Activated naive CD8-positive, alpha-beta T cell treated with anti-CD3 and anti-CD28 coated beads, Interleukin-2, amount 10 ng/mL, durations not matched to agents 7 days and 5 days (primary cell): ENCODE measurements at regions not wholly inside any gene's neighbourhood (a gene's known extent, or its start where the extent isn't known, plus 50 kb on each side); places are given as distances from the start of the nearest gene placed in this dataset.

ENCODE experiments used
- ATAC-seq: fragments of 150-1000 bp; cut with Tn5 transposase; one replicate; pipeline ENCODE4 v1.10.0; 2021; ENCODE audit warnings: low read depth, moderate library complexity
- POLR2A ChIA-PET: fragments of 350-600 bp; sonication (Branson Sonifier 250); formaldehyde crosslinking; loops from one replicate; lab custom pipeline; 2021; ENCODE audit warnings: antibody characterized with exemption; lab: Charles Lee
- DNase-seq: peaks from one replicate; pipeline ENCODE4 v3.0.0; 2021
- H3K27ac Mint-ChIP-seq: one replicate; pipeline ENCODE4 v1.8.0; 2022; ENCODE audit warnings: mild to moderate bottlenecking, mixed read lengths
- H3K27me3 Mint-ChIP-seq: one replicate; pipeline ENCODE4 v1.8.0; 2022; ENCODE audit warnings: mild to moderate bottlenecking, moderate library complexity, mixed read lengths
- H3K36me3 Mint-ChIP-seq: one replicate; pipeline ENCODE4 v1.8.0; 2021; ENCODE audit warnings: mild to moderate bottlenecking, mixed read lengths
- H3K4me1 Mint-ChIP-seq: one replicate; pipeline ENCODE4 v1.8.0; 2021; ENCODE audit warnings: mixed read lengths
- H3K4me3 Mint-ChIP-seq: one replicate; pipeline ENCODE4 v1.8.0; 2022; ENCODE audit warnings: mild to moderate bottlenecking, moderate library complexity, mixed read lengths
- H3K9me3 Mint-ChIP-seq: one replicate; pipeline ENCODE4 v1.8.0; 2021; ENCODE audit warnings: mixed read lengths

DNA sequence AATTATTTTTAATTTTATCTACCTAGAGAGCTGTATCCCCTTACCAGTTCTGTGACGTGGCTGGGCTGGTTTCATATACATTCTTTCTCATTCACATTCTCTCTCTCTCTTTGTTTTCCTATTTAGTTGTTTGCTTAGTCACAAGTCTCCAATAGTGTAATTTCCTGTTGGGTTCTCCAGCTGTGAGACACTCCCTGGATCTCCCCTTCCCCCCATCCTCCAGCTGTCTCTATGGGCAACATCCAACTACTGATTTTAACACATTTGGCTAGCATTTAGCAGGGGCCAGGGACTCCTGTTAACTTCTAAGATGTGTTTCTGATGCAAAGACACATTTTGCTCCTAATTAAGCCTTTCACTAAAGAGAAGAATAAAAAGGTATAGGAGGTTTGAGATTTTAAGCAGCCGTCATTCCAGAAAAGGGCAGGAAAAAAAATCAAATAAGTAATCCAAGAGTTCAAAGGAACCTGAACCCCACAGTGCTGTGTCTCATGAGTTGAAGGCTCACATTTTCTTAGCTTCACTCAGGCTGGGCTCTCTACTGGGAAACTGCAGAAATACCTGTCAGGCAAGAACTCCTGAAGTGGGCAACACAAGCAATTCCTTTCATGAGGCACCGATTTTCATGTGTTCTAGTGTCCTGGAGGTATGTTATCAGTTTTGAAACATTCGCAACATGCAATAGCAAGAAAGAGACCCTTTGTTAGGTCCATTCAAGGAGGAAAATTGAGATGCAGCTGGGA, 198.7 kb upstream of the C9orf72 start:
- POLR2A ChIA-PET, result no interaction called here
- Mint-ChIP-seq H3K27ac (no peak overlapping the region), H3K4me3 (no peak overlapping the region), H3K4me1 (peaks cover 4% of the 10 kb centered on the region), H3K9me3 (peaks cover 2% of the 10 kb centered on the region), H3K36me3 (no peaks in the 10 kb centered on the region), H3K27me3 (peaks cover 2% of the 10 kb centered on the region)
- ATAC-seq (no peak), DNase-seq (no peak)

DNA sequence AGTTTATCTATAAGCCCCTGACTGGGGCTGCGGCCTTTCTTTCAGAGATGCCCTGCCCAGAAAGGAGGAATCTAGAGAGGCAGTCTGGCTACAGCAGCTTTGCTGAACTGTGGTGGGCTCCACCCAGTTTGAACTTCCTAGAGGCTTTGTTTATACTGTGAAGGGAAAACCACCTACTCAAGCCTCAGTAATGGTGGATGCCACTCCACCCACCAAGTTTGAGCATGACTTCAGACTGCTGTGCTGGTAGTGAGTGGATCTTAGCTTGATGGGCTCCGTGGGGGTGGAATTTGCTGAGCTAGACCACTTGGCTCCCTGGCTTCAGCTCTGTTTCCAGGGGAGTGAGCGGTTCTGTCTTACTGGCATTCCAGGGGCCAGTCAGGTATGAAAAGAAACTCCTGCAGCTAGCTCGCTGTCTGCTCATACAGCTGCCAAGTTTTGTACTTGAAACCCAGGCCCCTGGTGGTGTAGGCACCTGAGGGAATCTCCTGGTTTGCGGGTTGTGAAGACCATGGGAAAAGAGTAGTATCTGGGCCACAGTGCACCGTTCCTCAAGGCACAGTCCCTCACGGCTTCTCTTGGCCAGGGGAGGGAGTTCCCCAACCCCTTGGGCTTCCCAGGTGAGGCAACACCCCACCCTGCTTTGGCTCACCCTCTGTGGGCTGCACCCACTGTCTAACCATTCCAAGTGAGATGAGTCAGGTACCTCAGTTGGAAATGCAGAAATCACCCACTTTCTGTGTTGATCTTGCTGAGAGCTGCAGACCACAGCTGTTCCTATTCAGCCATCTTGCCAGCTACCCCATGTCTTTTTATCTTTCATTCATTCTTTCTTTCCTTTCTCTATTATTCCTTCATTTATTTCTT, 211.8 kb upstream of the C9orf72 start:
- ATAC-seq (no peak), DNase-seq (no peak)
- H3K27ac Mint-ChIP-seq, result no peak overlapping the region
- H3K9me3 Mint-ChIP-seq, result peaks cover 12% of the 10 kb centered on the region
- peaks cover 5% of the 10 kb centered on the region for H3K4me1 Mint-ChIP-seq
- POLR2A ChIA-PET, result no interaction called here
- H3K27me3 Mint-ChIP-seq, result peaks cover 12% of the 10 kb centered on the region
- no peak overlapping the region for H3K4me3 Mint-ChIP-seq
- H3K36me3 Mint-ChIP-seq, result no peaks in the 10 kb centered on the region

DNA sequence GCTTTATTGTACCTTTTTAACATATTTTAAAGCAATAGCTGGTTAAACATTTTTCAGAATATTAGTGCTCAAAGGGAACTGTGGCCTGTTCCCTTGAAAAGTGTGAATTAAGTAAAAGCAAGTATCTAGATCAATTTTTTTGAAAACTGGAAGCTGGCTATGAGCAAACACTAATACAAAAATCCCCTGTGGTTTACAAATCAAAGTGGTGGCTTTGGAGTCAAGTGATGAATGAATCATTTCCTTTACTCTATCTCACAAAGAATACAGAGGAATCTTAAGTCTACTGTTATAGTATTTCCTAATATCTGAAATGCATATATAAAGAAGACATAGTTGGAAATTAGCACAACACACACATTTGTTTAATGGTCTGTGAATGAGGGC, 212.4 kb upstream of the C9orf72 start:
- ATAC-seq, result no peak
- peaks cover 10% of the 10 kb centered on the region for H3K27me3 Mint-ChIP-seq
- peaks cover 14% of the 10 kb centered on the region for H3K9me3 Mint-ChIP-seq
- H3K36me3 Mint-ChIP-seq, result no peaks in the 10 kb centered on the region
- H3K4me3 Mint-ChIP-seq, result no peak overlapping the region
- no peak overlapping the region for H3K27ac Mint-ChIP-seq
- POLR2A ChIA-PET, result no interaction called here
- no peak for DNase-seq
- H3K4me1 Mint-ChIP-seq, result peaks cover 5% of the 10 kb centered on the region

DNA sequence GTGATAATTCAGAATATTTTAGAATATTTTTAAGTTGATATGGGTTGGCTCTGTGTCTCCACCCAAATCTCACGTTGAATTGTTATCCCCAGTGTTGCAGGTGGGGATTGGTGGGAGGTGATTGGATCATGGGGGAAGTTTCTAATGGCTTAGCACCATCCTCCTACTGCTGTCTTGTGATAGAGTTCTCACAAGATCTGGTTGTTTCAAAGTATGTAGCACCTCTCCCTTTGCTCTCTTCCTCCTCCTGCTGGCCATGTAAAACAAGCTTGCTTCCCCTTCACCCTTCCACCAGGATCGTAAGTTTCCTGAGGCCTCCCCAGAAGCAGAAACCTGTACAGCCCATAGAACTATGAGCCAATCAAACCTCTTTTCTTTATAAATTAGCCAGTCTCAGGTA, 214.6 kb upstream of the C9orf72 start:
- Mint-ChIP-seq H3K4me1 (peaks cover 5% of the 10 kb centered on the region), H3K27me3 (peaks cover 7% of the 10 kb centered on the region), H3K27ac (no peak overlapping the region), H3K9me3 (peaks cover 9% of the 10 kb centered on the region), H3K4me3 (no peak overlapping the region), H3K36me3 (no peaks in the 10 kb centered on the region)
- POLR2A ChIA-PET, result no interaction called here
- no peak for DNase-seq
- ATAC-seq, result no peak

DNA sequence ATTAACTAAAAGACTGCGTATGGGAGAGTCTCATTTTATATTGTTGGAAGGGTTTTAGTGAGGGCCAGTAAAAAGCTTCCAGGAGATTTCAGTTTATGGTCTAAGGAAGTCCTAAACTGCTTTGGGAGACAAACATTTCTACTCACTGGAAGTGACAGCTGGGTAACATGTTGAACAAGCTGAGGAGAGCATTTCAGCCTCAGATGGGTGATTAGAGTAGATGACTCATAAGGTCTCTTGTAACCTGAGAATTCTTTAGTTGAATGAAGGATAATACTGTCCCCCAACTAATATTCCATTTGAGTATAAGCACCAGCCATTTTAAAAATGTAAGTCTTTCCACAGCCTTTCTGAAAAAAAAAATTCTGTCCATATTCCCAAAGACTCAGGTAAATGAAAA, 218.0 kb upstream of the C9orf72 start:
- Mint-ChIP-seq H3K4me1 (no peaks in the 10 kb centered on the region), H3K27ac (no peak overlapping the region), H3K27me3 (peaks cover 13% of the 10 kb centered on the region), H3K36me3 (no peaks in the 10 kb centered on the region), H3K4me3 (no peak overlapping the region), H3K9me3 (peaks cover 8% of the 10 kb centered on the region)
- DNase-seq (no peak), ATAC-seq (no peak)
- POLR2A ChIA-PET, result no interaction called here

DNA sequence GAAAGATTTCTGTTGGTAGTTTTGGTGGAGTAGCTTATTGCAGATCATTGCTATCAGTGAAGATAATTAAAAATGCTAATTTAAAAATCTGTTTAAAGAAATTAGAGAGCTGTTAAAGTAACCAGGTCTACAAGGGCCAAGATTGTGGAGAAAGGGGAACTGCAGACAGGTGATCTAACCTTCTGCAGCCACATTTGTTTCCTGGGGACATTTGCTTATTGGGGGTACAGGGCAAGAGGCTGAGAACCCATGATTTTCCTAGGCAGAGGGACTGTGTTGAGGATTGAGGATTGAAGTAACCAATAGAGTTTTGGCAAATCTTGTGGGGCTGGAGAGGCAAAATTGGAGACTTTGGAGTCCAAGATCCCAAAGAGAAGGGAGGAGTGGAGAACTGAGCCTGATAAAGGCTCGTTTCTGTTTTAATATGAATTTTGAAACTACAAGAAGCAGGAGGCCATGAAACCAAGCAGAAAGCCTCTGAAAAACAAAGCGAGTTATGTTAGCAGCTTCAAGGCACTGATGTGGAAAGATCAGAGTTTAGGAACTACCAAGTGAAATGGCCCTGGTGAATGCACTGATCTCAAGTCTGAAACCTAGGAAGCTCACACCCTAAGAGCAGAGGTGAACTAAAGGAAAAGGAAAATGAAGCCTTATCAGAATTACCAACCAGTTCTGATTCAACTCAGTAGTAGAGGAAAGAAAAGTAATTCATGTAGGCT, 219.8 kb upstream of the C9orf72 start:
- no peak for ATAC-seq
- Mint-ChIP-seq H3K4me1 (no peaks in the 10 kb centered on the region), H3K4me3 (no peak overlapping the region), H3K27me3 (peaks cover 13% of the 10 kb centered on the region), H3K27ac (no peak overlapping the region), H3K9me3 (peaks cover 8% of the 10 kb centered on the region), H3K36me3 (no peaks in the 10 kb centered on the region)
- POLR2A ChIA-PET, result no interaction called here
- no peak for DNase-seq

DNA sequence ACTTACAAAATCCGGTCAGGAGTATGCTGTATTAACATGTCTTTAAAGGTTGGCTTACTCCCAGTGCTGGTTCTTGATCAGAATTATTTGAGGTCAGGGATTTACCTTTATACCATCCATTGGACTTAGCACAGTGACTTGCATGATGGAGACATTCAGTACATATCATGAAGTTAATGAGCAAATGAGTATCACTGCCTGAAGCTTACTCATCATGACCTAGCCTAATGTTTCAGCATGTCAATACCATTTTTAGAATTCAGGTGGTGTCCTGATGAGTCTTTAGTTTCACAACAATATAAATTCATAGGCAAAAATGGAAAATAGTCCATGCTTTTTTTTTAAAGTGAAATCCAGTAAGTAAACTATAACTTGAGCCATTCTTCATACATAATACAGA, 226.0 kb upstream of the C9orf72 start:
- H3K27me3 Mint-ChIP-seq, result no peaks in the 10 kb centered on the region
- no peak overlapping the region for H3K4me3 Mint-ChIP-seq
- H3K4me1 Mint-ChIP-seq, result no peaks in the 10 kb centered on the region
- DNase-seq, result no peak
- peaks cover under 1% of the 10 kb centered on the region for H3K9me3 Mint-ChIP-seq
- POLR2A ChIA-PET, result no interaction called here
- H3K27ac Mint-ChIP-seq, result no peak overlapping the region
- no peaks in the 10 kb centered on the region for H3K36me3 Mint-ChIP-seq
- ATAC-seq, result no peak

DNA sequence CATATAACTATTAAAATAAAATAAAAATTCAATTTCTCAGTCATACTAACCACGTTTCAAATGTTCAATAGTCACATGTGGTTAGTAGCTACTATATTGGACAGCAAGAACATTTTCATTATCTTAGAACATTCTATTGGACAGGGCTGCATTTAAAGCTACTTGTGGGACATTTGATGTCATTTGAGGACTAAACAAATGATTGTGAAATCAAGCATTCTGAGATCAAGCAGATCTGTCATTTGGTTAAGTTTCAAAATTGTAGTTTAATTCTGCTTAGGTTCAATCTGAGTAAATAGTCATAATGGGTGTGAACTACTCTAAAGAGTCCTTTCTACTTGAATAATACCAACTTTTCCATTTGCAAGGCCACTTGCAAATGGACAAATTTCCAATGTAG, 226.9 kb upstream of the C9orf72 start:
- ATAC-seq, result no peak

DNA sequence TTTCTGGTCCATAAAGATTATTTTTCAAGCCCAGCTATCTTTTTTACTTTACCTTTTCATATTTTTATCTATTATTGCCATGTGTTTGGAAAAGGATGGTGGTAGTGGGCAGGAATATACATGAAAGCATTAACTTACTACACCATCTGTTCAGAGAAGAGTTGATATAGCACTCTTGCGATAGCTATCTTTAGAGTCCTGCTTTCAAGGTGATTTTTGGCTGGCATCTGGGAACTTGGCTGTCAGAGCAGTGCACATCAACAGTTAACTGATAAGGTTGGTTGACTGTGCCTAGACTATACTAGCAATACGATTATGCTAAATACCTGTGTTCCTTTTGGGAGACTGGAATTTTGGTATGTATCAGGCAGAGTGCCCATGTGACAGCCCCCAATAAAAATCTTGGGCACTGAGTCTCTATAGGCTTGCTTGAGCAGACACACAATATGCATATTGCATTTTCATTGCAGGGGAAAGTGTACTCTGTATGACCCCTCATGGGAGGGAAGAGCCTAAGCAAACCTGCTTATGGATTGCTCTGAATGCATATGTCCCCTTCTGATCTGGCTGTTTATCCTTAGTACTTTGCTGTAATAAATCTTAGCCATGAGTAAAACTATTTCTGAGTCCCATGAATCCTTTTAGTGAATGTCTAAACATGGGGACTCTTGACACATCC, 227.6 kb upstream of the C9orf72 start:
- no peaks in the 10 kb centered on the region for H3K27me3 Mint-ChIP-seq
- POLR2A ChIA-PET, result no interaction called here
- no peaks in the 10 kb centered on the region for H3K4me1 Mint-ChIP-seq
- H3K9me3 Mint-ChIP-seq, result no peaks in the 10 kb centered on the region
- ATAC-seq, result no peak
- no peak overlapping the region for H3K27ac Mint-ChIP-seq
- H3K4me3 Mint-ChIP-seq, result no peak overlapping the region
- no peaks in the 10 kb centered on the region for H3K36me3 Mint-ChIP-seq
- DNase-seq, result no peak

More for the DNA sequence above, 226.9 kb upstream of the C9orf72 start:
- no peaks in the 10 kb centered on the region for H3K36me3 Mint-ChIP-seq
- no peak overlapping the region for H3K27ac Mint-ChIP-seq
- H3K4me3 Mint-ChIP-seq, result no peak overlapping the region
- H3K4me1 Mint-ChIP-seq, result no peaks in the 10 kb centered on the region
- H3K27me3 Mint-ChIP-seq, result no peaks in the 10 kb centered on the region
- DNase-seq, result no peak
- no peaks in the 10 kb centered on the region for H3K9me3 Mint-ChIP-seq
- POLR2A ChIA-PET, result no interaction called here

DNA sequence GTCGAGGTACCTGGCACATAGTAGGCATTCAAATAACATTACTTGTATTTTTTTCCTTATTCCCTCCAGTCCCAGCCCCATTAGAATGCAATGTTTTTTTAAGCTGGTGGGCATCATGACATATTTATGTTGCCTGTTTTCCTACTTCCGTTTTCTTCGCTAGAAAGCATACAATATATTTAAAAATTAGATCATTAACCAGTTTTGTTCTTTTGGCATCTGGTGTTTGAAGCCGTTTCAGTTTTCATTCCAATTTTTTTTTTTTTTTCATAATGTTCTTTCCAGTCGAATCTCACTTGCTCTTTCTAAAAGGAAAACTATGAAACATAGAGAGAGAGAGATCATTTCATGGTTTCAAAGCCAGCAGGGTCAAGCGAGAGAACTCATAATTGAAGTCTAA, 228.3 kb upstream of the C9orf72 start:
- Mint-ChIP-seq H3K27me3 (no peaks in the 10 kb centered on the region), H3K4me1 (no peaks in the 10 kb centered on the region), H3K4me3 (no peak overlapping the region), H3K9me3 (no peaks in the 10 kb centered on the region), H3K27ac (no peak overlapping the region), H3K36me3 (no peaks in the 10 kb centered on the region)
- ATAC-seq (no peak), DNase-seq (no peak)
- POLR2A ChIA-PET, result no interaction called here

DNA sequence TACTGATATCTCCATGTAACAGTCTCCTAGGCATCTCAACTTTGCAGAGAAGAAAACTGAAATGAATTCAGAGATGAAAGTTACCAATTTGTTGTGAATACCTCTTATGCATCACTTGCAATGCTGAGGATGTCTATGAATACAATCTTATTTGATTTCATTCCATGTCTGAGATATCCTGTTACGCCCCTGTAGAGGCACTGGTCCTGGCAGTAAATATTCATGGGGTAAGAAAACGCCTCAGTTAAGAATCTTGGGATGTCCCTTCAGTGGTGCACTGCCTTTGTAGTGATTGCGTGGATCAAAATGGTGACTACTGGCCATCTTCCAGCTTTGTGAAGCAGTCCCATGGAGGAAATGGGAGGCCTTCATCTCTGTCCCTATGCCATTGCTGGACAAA, 229.1 kb upstream of the C9orf72 start:
- DNase-seq (no peak), ATAC-seq (no peak)
- no peaks in the 10 kb centered on the region for H3K9me3 Mint-ChIP-seq
- no peaks in the 10 kb centered on the region for H3K4me1 Mint-ChIP-seq
- H3K4me3 Mint-ChIP-seq, result no peak overlapping the region
- no peak overlapping the region for H3K27ac Mint-ChIP-seq
- no peaks in the 10 kb centered on the region for H3K36me3 Mint-ChIP-seq
- POLR2A ChIA-PET, result no interaction called here
- H3K27me3 Mint-ChIP-seq, result no peaks in the 10 kb centered on the region

DNA sequence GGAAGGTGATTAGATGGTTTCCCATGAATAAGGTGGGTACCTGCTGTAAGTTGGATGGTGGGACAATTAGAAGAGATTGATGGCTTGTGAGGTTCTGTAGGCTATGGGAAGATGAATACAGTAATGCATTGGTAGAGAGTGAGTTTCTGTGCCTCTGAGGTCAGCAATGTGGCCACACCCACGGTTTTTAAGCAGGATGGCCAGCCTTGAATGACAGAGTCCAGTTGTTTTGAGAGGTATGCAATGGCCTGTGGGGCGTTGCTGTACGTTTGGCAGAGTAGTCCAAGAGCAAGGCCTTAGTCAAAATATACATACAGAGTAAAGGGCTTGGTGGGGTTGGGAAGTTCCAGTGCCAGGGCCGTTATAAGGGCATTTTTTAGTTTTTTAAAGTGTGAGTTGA, 235.6 kb upstream of the C9orf72 start:
- DNase-seq, result no peak
- H3K36me3 Mint-ChIP-seq, result no peaks in the 10 kb centered on the region
- H3K4me3 Mint-ChIP-seq, result no peak overlapping the region
- no peaks in the 10 kb centered on the region for H3K27me3 Mint-ChIP-seq
- no peaks in the 10 kb centered on the region for H3K9me3 Mint-ChIP-seq
- no peak for ATAC-seq
- H3K4me1 Mint-ChIP-seq, result no peaks in the 10 kb centered on the region
- H3K27ac Mint-ChIP-seq, result no peak overlapping the region
- POLR2A ChIA-PET, result no interaction called here

DNA sequence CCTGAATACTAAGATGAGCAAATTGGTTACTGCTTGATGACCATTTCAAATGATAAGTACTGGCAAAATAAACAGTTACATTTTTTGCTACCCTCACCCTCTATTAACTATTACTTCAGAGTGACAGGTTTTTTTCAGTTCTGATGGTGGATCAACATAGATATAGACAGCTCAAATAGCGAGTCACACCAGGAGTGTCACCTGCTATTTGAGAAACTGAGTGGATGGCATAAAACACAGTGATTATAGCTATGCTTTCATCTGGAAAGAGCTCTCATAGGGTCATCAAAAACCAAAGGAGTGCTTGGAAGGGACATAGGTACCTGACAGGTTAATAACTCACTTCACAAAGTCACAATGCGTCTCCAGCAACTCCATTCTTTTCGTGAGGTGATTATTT, 244.5 kb upstream of the C9orf72 start:
- Mint-ChIP-seq H3K9me3 (no peaks in the 10 kb centered on the region), H3K27ac (no peak overlapping the region), H3K4me3 (no peak overlapping the region), H3K4me1 (no peaks in the 10 kb centered on the region), H3K36me3 (no peaks in the 10 kb centered on the region), H3K27me3 (no peaks in the 10 kb centered on the region)
- ATAC-seq, result no peak
- no peak for DNase-seq
- POLR2A ChIA-PET, result no interaction called here
